ENCODE measurements at regions not wholly inside any gene's neighbourhood (a gene's known extent, or its start where the extent isn't known, plus 50 kb on each side); places are given as distances from the start of the nearest gene placed in this dataset.

GRCh38 chr11:92140021-92140420 is 84.6 kb upstream of the FAT3 start:
- TF ChIP-seq CTCF (IDR thresholded peaks at IDR 0.05; ENCODE audit: insufficient read depth, low read length) = no peak
- H3K4me3 ChIP-seq (ENCODE audit: low read depth, low read length) = no peak overlapping the region
- DNase-seq (ENCODE audit: low read depth) = no peak

GRCh38 chr11:92138296-92138695 is 86.3 kb upstream of the FAT3 start:
- no peak for TF ChIP-seq CTCF (IDR thresholded peaks at IDR 0.05; ENCODE audit: insufficient read depth, low read length)
- no peak overlapping the region for H3K4me3 ChIP-seq (ENCODE audit: low read depth, low read length)
- no peak for DNase-seq (ENCODE audit: low read depth)

GRCh38 chr11:92137747-92138146 is 86.9 kb upstream of the FAT3 start:
- H3K4me3 ChIP-seq (ENCODE audit: low read depth, low read length) = no peak overlapping the region
- no peak for TF ChIP-seq CTCF (IDR thresholded peaks at IDR 0.05; ENCODE audit: insufficient read depth, low read length)
- no peak for DNase-seq (ENCODE audit: low read depth)

DNA sequence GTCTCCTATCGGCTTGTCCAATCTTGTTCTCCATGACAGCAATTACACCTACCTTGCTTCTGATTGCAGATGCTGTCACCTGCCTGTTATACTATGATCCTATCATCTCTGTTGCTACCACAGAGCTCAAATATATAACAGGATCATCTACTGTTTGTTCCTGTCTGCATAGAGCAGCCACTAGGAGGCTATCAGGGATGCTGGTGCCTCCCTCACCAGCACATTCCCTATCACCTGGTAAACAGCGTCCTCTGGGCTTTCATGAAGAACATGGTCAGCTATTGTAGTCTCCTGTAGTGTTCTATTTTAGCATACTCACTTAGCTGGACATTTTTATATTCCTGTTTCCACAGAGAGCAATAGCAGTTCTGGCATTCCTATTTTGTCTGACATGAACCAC is 87.8 kb upstream of the FAT3 start:
- H3K4me3 ChIP-seq (ENCODE audit: low read depth, low read length) = no peak overlapping the region
- TF ChIP-seq CTCF (IDR thresholded peaks at IDR 0.05; ENCODE audit: insufficient read depth, low read length) = no peak
- no peak for DNase-seq (ENCODE audit: low read depth)

DNA sequence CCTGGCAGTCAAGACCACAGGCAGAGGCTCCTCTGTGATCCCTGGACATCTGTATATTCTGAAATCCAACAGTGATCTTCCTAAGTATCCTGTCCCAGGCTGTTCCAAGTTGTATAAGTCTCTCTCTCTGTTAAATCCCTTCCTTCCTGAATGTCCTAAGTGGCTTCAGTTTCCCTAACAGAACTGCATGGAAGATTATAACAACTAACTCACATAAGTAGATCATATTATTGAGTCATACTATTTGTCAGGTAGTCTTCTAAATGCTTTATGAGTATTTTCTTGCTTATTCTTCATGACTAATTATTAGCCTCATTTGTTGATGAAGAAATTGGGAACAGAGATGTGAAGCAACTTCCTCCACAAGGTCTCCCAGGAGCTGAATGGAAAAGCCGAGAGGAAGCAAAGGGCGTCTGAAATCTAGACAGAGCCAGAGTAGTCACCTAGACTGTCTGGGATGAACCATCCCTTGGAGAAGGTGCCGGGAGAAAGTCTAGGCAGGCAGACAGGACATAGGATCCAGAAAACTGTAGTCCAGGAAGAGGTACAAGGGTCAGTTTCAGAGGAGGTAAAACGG is 93.2 kb upstream of the FAT3 start:
- TF ChIP-seq CTCF (IDR thresholded peaks at IDR 0.05; ENCODE audit: insufficient read depth, low read length) = no peak
- DNase-seq (ENCODE audit: low read depth) = no peak
- H3K4me3 ChIP-seq (ENCODE audit: low read depth, low read length) = no peak overlapping the region

GRCh38 chr11:92130421-92130831 is 94.2 kb upstream of the FAT3 start:
- peak; percentile 40 for DNase-seq (ENCODE audit: low read depth)
- TF ChIP-seq CTCF (IDR thresholded peaks at IDR 0.05; ENCODE audit: insufficient read depth, low read length) = no peak
- no peak overlapping the region for H3K4me3 ChIP-seq (ENCODE audit: low read depth, low read length)

- no peak for DNase-seq (ENCODE audit: low read depth)
- no peak overlapping the region for H3K4me3 ChIP-seq (ENCODE audit: low read depth, low read length)
- no peak for TF ChIP-seq CTCF (IDR thresholded peaks at IDR 0.05; ENCODE audit: insufficient read depth, low read length)
Observed at GRCh38 chr11:92129811-92130210, 94.8 kb upstream of the FAT3 start.
